Tibial nerve (tissue), 3 donors: ENCODE measurements at regions not wholly inside any gene's neighbourhood (a gene's known extent, or its start where the extent isn't known, plus 50 kb on each side); places are given as distances from the start of the nearest gene placed in this dataset.

Experiments used
- CTCF ChIP-seq, 5 experiments: fragments of 200-600 bp in 3 of 5; fragments of 450-650 bp in 2 of 5; sonication (generic) in 3 of 5; IDR thresholded peaks; one replicate each; pipeline ENCODE4 v1.5.1; 2016 to 2019; ENCODE audit warnings: antibody characterized with exemption in 5 of 5, mild to moderate bottlenecking in 3 of 5, moderate library complexity in 2 of 5
- POLR2A ChIP-seq, 2 donors: fragments of 450-650 bp; IDR thresholded peaks; one replicate each; pipeline ENCODE4 v1.6.1; 2017; ENCODE audit warnings: antibody characterized with exemption in 2 of 2, mild to moderate bottlenecking in 2 of 2, moderate library complexity in 2 of 2

GRCh38 chr13:90246005-90246404, 1101.5 kb upstream of the MIR17HG start:
- TF ChIP-seq CTCF (IDR thresholded peaks at IDR 0.05) (no peak), POLR2A (IDR thresholded peaks at IDR 0.05) (no peak)
